ENCODE measurements at regions not wholly inside any gene's neighbourhood (a gene's known extent, or its start where the extent isn't known, plus 50 kb on each side); places are given as distances from the start of the nearest gene placed in this dataset.

DNA sequence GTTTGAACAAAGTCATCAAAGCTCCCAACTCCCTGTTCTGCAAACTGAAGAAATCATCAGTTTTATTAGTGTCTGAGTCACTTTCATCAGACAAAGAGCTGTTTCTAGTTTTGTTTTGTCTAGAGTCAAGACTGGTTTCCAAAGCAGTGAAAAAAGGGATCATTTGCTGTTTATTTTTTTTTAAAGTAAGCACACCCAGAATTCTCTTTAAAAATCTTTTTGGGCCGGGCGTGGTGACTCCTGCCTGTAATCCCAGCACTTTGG is 972.0 kb upstream of the CELF2 start:
- TF ChIP-seq CHD2 (IDR thresholded peaks at IDR 0.05; ENCODE audit: low read length, partially characterized antibody) (no peak), TP53 (CRISPR knock-in tag; IDR thresholded peaks at IDR 0.05) (no peak), BHLHE40 (IDR thresholded peaks at IDR 0.05; ENCODE audit: low read depth, low read length) (no peak), MAZ (IDR thresholded peaks at IDR 0.05; ENCODE audit: borderline replicate concordance, low read depth, low read length) (no peak), FOSL2 (IDR thresholded peaks at IDR 0.05) (no peak), FOSL2 (CRISPR knock-in tag; IDR thresholded peaks at IDR 0.05) (no peak), NFE2L2 (conservative IDR thresholded peaks at IDR 0.05; ENCODE audit: low read length) (no peak), RAD21 (conservative IDR thresholded peaks at IDR 0.05 in 1 of 2, IDR thresholded peaks at IDR 0.05 in 1 of 2) (no peak)
- TF ChIP-seq, protein P1, sequence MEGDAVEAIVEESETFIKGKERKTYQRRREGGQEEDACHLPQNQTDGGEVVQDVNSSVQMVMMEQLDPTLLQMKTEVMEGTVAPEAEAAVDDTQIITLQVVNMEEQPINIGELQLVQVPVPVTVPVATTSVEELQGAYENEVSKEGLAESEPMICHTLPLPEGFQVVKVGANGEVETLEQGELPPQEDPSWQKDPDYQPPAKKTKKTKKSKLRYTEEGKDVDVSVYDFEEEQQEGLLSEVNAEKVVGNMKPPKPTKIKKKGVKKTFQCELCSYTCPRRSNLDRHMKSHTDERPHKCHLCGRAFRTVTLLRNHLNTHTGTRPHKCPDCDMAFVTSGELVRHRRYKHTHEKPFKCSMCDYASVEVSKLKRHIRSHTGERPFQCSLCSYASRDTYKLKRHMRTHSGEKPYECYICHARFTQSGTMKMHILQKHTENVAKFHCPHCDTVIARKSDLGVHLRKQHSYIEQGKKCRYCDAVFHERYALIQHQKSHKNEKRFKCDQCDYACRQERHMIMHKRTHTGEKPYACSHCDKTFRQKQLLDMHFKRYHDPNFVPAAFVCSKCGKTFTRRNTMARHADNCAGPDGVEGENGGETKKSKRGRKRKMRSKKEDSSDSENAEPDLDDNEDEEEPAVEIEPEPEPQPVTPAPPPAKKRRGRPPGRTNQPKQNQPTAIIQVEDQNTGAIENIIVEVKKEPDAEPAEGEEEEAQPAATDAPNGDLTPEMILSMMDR (IDR thresholded peaks at IDR 0.05), result no peak
- TF ChIP-seq, protein P2, sequence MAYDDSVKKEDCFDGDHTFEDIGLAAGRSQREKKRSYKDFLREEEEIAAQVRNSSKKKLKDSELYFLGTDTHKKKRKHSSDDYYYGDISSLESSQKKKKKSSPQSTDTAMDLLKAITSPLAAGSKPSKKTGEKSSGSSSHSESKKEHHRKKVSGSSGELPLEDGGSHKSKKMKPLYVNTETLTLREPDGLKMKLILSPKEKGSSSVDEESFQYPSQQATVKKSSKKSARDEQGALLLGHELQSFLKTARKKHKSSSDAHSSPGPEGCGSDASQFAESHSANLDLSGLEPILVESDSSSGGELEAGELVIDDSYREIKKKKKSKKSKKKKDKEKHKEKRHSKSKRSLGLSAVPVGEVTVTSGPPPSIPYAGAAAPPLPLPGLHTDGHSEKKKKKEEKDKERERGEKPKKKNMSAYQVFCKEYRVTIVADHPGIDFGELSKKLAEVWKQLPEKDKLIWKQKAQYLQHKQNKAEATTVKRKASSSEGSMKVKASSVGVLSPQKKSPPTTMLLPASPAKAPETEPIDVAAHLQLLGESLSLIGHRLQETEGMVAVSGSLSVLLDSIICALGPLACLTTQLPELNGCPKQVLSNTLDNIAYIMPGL (CRISPR knock-in tag; IDR thresholded peaks at IDR 0.05; ENCODE audit: borderline replicate concordance), result no peak
- TF ChIP-seq, protein P3, sequence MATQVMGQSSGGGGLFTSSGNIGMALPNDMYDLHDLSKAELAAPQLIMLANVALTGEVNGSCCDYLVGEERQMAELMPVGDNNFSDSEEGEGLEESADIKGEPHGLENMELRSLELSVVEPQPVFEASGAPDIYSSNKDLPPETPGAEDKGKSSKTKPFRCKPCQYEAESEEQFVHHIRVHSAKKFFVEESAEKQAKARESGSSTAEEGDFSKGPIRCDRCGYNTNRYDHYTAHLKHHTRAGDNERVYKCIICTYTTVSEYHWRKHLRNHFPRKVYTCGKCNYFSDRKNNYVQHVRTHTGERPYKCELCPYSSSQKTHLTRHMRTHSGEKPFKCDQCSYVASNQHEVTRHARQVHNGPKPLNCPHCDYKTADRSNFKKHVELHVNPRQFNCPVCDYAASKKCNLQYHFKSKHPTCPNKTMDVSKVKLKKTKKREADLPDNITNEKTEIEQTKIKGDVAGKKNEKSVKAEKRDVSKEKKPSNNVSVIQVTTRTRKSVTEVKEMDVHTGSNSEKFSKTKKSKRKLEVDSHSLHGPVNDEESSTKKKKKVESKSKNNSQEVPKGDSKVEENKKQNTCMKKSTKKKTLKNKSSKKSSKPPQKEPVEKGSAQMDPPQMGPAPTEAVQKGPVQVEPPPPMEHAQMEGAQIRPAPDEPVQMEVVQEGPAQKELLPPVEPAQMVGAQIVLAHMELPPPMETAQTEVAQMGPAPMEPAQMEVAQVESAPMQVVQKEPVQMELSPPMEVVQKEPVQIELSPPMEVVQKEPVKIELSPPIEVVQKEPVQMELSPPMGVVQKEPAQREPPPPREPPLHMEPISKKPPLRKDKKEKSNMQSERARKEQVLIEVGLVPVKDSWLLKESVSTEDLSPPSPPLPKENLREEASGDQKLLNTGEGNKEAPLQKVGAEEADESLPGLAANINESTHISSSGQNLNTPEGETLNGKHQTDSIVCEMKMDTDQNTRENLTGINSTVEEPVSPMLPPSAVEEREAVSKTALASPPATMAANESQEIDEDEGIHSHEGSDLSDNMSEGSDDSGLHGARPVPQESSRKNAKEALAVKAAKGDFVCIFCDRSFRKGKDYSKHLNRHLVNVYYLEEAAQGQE (IDR thresholded peaks at IDR 0.05), result no peak
